ENCODE measurements at regions not wholly inside any gene's neighbourhood (a gene's known extent, or its start where the extent isn't known, plus 50 kb on each side); places are given as distances from the start of the nearest gene placed in this dataset.

DNA sequence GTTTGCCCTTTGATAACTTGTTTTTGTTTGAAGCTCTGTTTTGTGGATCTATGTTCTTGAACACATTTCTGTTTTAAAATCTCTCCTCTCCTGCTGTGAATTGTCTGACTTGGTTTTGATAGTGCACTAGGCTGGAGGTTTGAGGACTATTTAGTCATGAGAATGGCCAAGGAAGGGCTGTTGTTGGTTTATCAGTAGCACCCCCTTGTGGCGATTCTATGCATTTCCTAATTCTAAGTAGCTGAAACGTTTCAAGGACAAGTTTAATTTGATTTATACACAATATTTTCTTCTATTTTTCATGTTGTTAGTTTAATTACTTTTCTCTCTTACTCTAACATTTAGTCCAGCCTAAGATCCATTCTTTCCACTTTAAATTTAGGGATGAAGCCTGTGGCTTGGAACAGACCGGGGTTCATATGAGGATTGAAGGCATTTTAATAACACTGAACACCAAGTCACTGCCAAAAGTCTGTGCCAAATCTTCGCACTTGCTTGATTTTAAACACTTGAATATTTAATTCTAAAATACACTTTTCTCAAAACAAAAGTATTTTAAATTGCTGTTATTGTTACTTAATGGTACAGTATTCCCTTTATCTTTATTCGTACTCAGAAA, 166.0 kb downstream of the SOCS6 start:
- ChIA-PET CTCF (interaction anchor here (0.7 to 14.3 kb wide), 30 partner anchors 8 to 1609 kb away, joined by 3 to 432 read pairs (median 7); partner anchors contain the start of gene RTTN), POLR2A (no interaction called here)
- peak; percentile 24 for DNase-seq (ENCODE audit: low read depth, low spot score)
- H3K4me3 ChIP-seq (ENCODE audit: low read depth, low read length) = no peak overlapping the region
- TF ChIP-seq, protein P1, sequence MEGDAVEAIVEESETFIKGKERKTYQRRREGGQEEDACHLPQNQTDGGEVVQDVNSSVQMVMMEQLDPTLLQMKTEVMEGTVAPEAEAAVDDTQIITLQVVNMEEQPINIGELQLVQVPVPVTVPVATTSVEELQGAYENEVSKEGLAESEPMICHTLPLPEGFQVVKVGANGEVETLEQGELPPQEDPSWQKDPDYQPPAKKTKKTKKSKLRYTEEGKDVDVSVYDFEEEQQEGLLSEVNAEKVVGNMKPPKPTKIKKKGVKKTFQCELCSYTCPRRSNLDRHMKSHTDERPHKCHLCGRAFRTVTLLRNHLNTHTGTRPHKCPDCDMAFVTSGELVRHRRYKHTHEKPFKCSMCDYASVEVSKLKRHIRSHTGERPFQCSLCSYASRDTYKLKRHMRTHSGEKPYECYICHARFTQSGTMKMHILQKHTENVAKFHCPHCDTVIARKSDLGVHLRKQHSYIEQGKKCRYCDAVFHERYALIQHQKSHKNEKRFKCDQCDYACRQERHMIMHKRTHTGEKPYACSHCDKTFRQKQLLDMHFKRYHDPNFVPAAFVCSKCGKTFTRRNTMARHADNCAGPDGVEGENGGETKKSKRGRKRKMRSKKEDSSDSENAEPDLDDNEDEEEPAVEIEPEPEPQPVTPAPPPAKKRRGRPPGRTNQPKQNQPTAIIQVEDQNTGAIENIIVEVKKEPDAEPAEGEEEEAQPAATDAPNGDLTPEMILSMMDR (IDR thresholded peaks at IDR 0.05; ENCODE audit: insufficient read depth, low read length, missing control alignments) = peak; percentile 69

DNA sequence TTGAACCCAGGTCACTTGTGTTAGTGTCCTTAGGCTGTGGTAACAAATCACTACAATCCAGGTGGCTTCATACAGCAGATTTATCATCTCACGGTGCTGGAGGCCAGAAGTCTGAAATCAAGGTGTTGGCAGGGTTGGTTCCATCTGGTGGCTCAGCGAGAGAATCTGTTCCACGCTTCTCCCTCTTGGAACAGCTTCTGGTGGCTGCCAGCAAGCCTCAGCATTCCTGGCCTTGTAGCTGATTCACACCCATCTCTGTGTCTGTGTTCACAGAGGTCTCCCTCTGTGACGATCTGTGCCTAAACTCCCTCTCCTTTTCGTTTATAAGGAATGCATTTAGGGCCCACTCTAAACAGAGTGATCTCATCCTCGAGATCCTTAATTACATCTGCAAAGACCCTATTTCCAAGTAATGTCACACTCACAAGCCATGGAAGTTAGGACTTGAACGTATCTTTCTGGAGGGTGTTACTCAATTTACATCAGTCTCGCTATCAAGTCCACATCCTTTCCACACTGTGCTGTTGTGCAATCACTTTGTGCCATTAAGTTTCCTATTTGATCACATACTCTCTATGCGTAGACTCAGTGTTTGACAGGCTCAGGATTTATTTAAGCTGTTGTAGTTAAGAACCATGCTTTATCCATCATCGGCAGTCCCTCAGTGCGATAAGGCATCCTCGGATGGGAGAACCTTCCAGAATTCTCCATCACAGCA, 164.4 kb downstream of the SOCS6 start:
- H3K4me3 ChIP-seq (ENCODE audit: low read depth, low read length) = no peak overlapping the region
- no peak for DNase-seq (ENCODE audit: low read depth, low spot score)
- ChIA-PET CTCF (interaction anchor here (1.0 to 14.3 kb wide), 21 partner anchors 7 to 1607 kb away, joined by 3 to 432 read pairs (median 12); partner anchors contain the start of gene RTTN), POLR2A (no interaction called here)
- TF ChIP-seq, protein P1 (IDR thresholded peaks at IDR 0.05; ENCODE audit: insufficient read depth, low read length, missing control alignments) = no peak

DNA sequence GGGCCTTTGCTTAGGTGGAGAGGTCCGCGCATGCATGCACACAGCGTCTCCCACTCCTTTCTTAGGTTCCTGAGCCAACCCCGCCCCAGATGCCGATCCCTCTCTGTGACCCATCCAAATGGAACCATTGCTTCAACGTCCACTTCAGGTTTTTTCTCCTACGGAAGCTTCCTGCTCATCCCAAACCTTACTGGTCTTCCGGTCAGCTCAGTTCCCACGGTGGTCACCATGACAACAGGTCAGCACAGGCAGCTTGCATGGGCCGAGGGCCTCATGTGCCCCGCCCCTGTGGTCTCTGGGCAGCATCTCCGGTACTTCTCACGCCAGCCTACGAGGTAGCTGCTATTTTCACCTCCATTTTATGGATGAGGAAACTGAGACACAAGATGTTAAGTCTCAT, 163.7 kb downstream of the SOCS6 start:
- no peak overlapping the region for H3K4me3 ChIP-seq (ENCODE audit: low read depth, low read length)
- POLR2A ChIA-PET = no interaction called here
- no peak for DNase-seq (ENCODE audit: low read depth, low spot score)
- TF ChIP-seq, protein P1 (IDR thresholded peaks at IDR 0.05; ENCODE audit: insufficient read depth, low read length, missing control alignments) = no peak
- CTCF ChIA-PET = interaction anchor here (0.8 to 14.3 kb wide), 12 partner anchors 10 to 1606 kb away, joined by 3 to 432 read pairs (median 26); partner anchors contain the start of gene RTTN

DNA sequence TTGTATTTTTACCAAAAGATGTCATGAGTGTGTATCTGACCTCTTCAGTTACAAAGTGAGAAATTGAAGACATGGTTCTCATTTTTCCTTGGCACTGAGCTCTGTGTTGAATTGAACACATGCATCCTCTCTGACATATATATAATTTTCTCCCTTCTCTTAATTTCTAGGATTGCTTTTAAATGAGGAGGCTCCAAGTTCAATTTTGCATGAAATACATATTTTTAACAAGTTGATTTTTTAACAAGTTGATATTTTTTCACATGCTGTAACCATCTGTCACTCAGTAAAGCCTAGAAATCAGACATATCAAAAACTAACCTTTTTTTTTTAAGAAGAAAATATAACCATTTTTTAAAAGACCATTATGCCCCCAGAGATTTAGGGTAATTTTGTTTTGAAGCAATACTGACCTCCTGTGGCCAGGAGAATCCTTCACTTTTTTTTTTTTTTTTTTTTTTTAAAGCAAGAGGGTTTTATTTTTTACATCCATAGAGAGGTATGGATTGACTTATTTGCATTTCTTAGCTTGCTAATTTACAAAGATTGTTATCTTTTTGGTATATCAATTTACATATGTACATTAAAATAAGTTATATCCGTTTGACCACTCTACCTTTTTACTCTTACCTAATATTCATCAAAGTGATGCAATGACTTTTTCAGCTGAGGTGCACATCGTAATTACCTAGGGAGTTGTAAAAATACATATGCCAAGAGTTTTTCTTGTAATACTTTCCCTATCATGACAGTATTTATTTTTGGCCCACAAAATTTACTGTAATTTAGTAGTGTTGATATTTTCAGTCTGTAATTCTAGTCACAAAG, 161.8 kb downstream of the SOCS6 start:
- POLR2A ChIA-PET = no interaction called here
- DNase-seq (ENCODE audit: low read depth, low spot score) = no peak
- H3K4me3 ChIP-seq (ENCODE audit: low read depth, low read length) = no peak overlapping the region
- TF ChIP-seq, protein P1 (IDR thresholded peaks at IDR 0.05; ENCODE audit: insufficient read depth, low read length, missing control alignments) = no peak
- CTCF ChIA-PET = interaction anchor here (0.6 to 14.3 kb wide), 30 partner anchors 10 to 1391 kb away, joined by 3 to 432 read pairs (median 4); partner anchors contain the start of gene RTTN

DNA sequence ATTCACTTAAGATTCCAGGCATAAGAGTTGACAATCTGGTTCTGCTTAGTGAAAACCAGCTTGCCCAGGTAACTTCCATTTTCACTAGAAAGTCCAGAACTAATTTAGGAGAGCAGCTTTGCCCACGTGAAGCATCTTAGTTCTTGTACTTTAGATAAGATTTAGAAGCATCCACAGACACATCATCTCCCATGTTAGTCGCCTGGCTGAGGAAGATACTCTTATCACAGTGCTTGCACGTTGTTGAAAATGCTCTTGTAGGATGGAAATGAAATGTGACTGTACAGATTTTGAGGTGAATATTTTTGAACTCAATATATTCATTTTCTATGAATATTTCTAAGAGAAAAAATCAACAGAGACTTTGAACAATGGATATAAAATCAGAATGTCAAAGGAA, 159.7 kb downstream of the SOCS6 start:
- ChIA-PET POLR2A (no interaction called here), CTCF (interaction anchor here (1.1 to 14.3 kb wide), 7 partner anchors 12 to 278 kb away, joined by 3 to 432 read pairs (median 56); no protein-coding TSS in a partner anchor)
- TF ChIP-seq, protein P1 (IDR thresholded peaks at IDR 0.05; ENCODE audit: insufficient read depth, low read length, missing control alignments) = no peak
- no peak for DNase-seq (ENCODE audit: low read depth, low spot score)
- no peak overlapping the region for H3K4me3 ChIP-seq (ENCODE audit: low read depth, low read length)

Measured in AG04449 (cell line).